Immature natural killer cell (primary cell): ENCODE measurements at regions not wholly inside any gene's neighbourhood (a gene's known extent, or its start where the extent isn't known, plus 50 kb on each side); places are given as distances from the start of the nearest gene placed in this dataset.
"Not testable (repeated sequence)": the region's sequence is repeated elsewhere in the genome, so short reads cannot be mapped to it uniquely, and the experiment has no call there.

Experiments used
- DNase-seq, 3 donors: peaks; one replicate each; pipeline ENCODE4 v3.0.0; 2022; ENCODE audit warnings: mixed read lengths in 1 of 3
- H3K27ac Mint-ChIP-seq, 6 donors: one replicate each; pipeline ENCODE4 v1.8.0; 2020; ENCODE audit warnings: mixed read lengths in 6 of 6, mild to moderate bottlenecking in 5 of 6, inconsistent platforms in 4 of 6, moderate library complexity in 3 of 6
- H3K27me3 Mint-ChIP-seq, 3 donors: one replicate each; pipeline ENCODE4 v1.8.0; 2020 to 2021; ENCODE audit warnings: low read depth in 3 of 3, mild to moderate bottlenecking in 3 of 3, mixed read lengths in 3 of 3, moderate library complexity in 3 of 3, inconsistent platforms in 1 of 3
- H3K36me3 Mint-ChIP-seq, 3 donors: one replicate each; pipeline ENCODE4 v1.8.0; 2020; ENCODE audit warnings: mixed read lengths in 3 of 3, inconsistent platforms in 2 of 3, mild to moderate bottlenecking in 2 of 3
- H3K4me1 Mint-ChIP-seq, 2 donors: one replicate each; pipeline ENCODE4 v1.8.0; 2020; ENCODE audit warnings: inconsistent platforms in 2 of 2, mild to moderate bottlenecking in 2 of 2, mixed read lengths in 2 of 2, moderate library complexity in 1 of 2
- H3K4me3 Mint-ChIP-seq, 5 donors: one replicate each; pipeline ENCODE4 v1.8.0; 2020; ENCODE audit warnings: mild to moderate bottlenecking in 5 of 5, mixed read lengths in 5 of 5, inconsistent platforms in 3 of 5, moderate library complexity in 3 of 5
- H3K9me3 Mint-ChIP-seq, 6 donors: one replicate each; pipeline ENCODE4 v1.8.0; 2020; ENCODE audit warnings: mild to moderate bottlenecking in 6 of 6, mixed read lengths in 6 of 6, inconsistent platforms in 4 of 6, moderate library complexity in 3 of 6

- Mint-ChIP-seq H3K36me3 (no peaks in the 10 kb centered on the region), H3K9me3 (peaks cover 0 to 17% (median 0%) of the 10 kb centered on the region in 6 donors), H3K27ac (no peak overlapping the region), H3K4me1 (no peaks in the 10 kb centered on the region), H3K4me3 (no peak overlapping the region), H3K27me3 (peaks cover 0 to 3% (median 2%) of the 10 kb centered on the region in 3 donors)
- DNase-seq = no peak
Measured at GRCh38 chr3:176632925-176633324, 564.4 kb downstream of the TBL1XR1 start.

- Mint-ChIP-seq H3K27me3 (peaks cover 0 to 4% (median 3%) of the 10 kb centered on the region in 3 donors), H3K9me3 (peaks cover 0 to 19% (median 2%) of the 10 kb centered on the region in 6 donors), H3K27ac (no peak overlapping the region), H3K36me3 (no peaks in the 10 kb centered on the region), H3K4me1 (no peaks in the 10 kb centered on the region), H3K4me3 (no peak overlapping the region)
- no peak for DNase-seq
Measured at GRCh38 chr3:176631165-176631564, 566.1 kb downstream of the TBL1XR1 start.

DNA sequence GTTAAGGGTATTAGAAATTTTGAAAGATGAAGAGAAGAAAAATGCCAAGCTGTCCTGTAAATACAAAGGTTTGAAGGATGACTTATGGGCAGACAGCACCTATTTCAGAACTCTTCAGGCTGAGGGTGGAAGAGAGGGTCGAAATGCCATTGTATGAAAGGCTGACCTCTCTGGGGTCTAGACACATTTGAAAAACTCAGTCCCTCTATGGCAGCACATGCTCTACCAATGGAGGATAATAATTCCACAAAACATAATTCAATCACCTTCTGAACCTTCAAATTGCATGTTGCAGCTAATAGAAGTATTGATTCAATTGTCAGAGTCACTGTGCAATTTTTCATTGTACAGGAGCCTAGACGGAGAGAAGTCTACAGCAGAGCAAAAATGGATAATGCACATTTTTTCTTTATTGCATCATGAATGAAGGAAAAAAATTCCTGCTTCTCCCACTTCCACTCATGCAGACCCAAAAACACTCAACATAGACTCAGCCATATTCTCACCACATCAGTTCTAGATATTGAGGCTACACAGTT lies 569.1 kb downstream of the TBL1XR1 start:
- Mint-ChIP-seq H3K36me3 (no peaks in the 10 kb centered on the region), H3K4me3 (no peak overlapping the region), H3K9me3 (peaks cover 0 to 14% (median 5%) of the 10 kb centered on the region in 6 donors), H3K4me1 (no peaks in the 10 kb centered on the region), H3K27ac (no peak overlapping the region), H3K27me3 (peaks cover 2 to 3% (median 2%) of the 10 kb centered on the region in 3 donors)
- DNase-seq = no peak

- no peak overlapping the region for H3K4me3 Mint-ChIP-seq
- DNase-seq = no peak
- H3K27me3 Mint-ChIP-seq = peaks cover 0 to 2% (median 2%) of the 10 kb centered on the region in 3 donors
- no peaks in the 10 kb centered on the region for H3K36me3 Mint-ChIP-seq
- peaks cover 0 to 10% (median 7%) of the 10 kb centered on the region in 6 donors for H3K9me3 Mint-ChIP-seq
- H3K27ac Mint-ChIP-seq = no peak overlapping the region
- H3K4me1 Mint-ChIP-seq = no peaks in the 10 kb centered on the region
Measured at GRCh38 chr3:176623468-176624150, 573.7 kb downstream of the TBL1XR1 start.

- Mint-ChIP-seq H3K4me3 (no peak overlapping the region), H3K36me3 (no peaks in the 10 kb centered on the region), H3K9me3 (peaks cover 0 to 8% (median 3%) of the 10 kb centered on the region in 6 donors), H3K4me1 (no peaks in the 10 kb centered on the region), H3K27ac (no peak overlapping the region), H3K27me3 (peaks cover 0 to 2% (median 0%) of the 10 kb centered on the region in 3 donors)
- DNase-seq = no peak
Measured at GRCh38 chr3:176619833-176620232, 577.4 kb downstream of the TBL1XR1 start.

- no peak overlapping the region for H3K4me3 Mint-ChIP-seq
- no peaks in the 10 kb centered on the region for H3K4me1 Mint-ChIP-seq
- no peak for DNase-seq
- H3K9me3 Mint-ChIP-seq = peaks cover 0 to 8% (median 3%) of the 10 kb centered on the region in 6 donors
- H3K27me3 Mint-ChIP-seq = no peaks in the 10 kb centered on the region
- H3K36me3 Mint-ChIP-seq = no peaks in the 10 kb centered on the region
- H3K27ac Mint-ChIP-seq = no peak overlapping the region
Measured at GRCh38 chr3:176615826-176616225, 581.5 kb downstream of the TBL1XR1 start.

GRCh38 chr3:176611703-176612102 lies 585.6 kb downstream of the TBL1XR1 start:
- H3K4me3 Mint-ChIP-seq = no peak overlapping the region
- no peak overlapping the region for H3K27ac Mint-ChIP-seq

GRCh38 chr3:176609361-176609760 lies 587.9 kb downstream of the TBL1XR1 start:
- Mint-ChIP-seq H3K9me3 (peaks cover 3 to 24% (median 17%) of the 10 kb centered on the region in 6 donors), H3K27ac (no peak overlapping the region), H3K4me1 (no peaks in the 10 kb centered on the region), H3K36me3 (no peaks in the 10 kb centered on the region), H3K27me3 (peaks cover 0 to 2% (median 0%) of the 10 kb centered on the region in 3 donors), H3K4me3 (no peak overlapping the region)
- no peak for DNase-seq

More at GRCh38 chr3:176611703-176612102, 585.6 kb downstream of the TBL1XR1 start:
- no peak for DNase-seq
- peaks cover 3 to 17% (median 14%) of the 10 kb centered on the region in 6 donors for H3K9me3 Mint-ChIP-seq
- no peaks in the 10 kb centered on the region for H3K4me1 Mint-ChIP-seq
- no peaks in the 10 kb centered on the region for H3K36me3 Mint-ChIP-seq
- H3K27me3 Mint-ChIP-seq = peaks cover 0 to 2% (median 0%) of the 10 kb centered on the region in 3 donors

- H3K4me3 Mint-ChIP-seq, H3K27me3 Mint-ChIP-seq, H3K36me3 Mint-ChIP-seq, H3K27ac Mint-ChIP-seq, H3K4me1 Mint-ChIP-seq, DNase-seq: not testable (repeated sequence)
- peaks cover 9 to 36% (median 15%) of the 10 kb centered on the region in 6 donors for H3K9me3 Mint-ChIP-seq
Measured at GRCh38 chr3:176605553-176605952, 591.7 kb downstream of the TBL1XR1 start.

GRCh38 chr3:176595307-176595706 lies 602.0 kb downstream of the TBL1XR1 start:
- Mint-ChIP-seq H3K9me3 (peaks cover 0 to 26% (median 3%) of the 10 kb centered on the region in 6 donors), H3K36me3 (no peaks in the 10 kb centered on the region), H3K4me3 (no peak overlapping the region), H3K27ac (no peak overlapping the region), H3K4me1 (no peaks in the 10 kb centered on the region), H3K27me3 (peaks cover 0 to 6% (median 0%) of the 10 kb centered on the region in 3 donors)
- no peak for DNase-seq

- no peak overlapping the region for H3K27ac Mint-ChIP-seq
- H3K4me3 Mint-ChIP-seq = no peak overlapping the region
- H3K4me1 Mint-ChIP-seq = no peaks in the 10 kb centered on the region
- no peak for DNase-seq
- H3K9me3 Mint-ChIP-seq = peaks cover 0 to 19% (median 2%) of the 10 kb centered on the region in 6 donors
- no peaks in the 10 kb centered on the region for H3K27me3 Mint-ChIP-seq
- no peaks in the 10 kb centered on the region for H3K36me3 Mint-ChIP-seq
Measured at GRCh38 chr3:176590722-176591121, 606.6 kb downstream of the TBL1XR1 start.

DNA sequence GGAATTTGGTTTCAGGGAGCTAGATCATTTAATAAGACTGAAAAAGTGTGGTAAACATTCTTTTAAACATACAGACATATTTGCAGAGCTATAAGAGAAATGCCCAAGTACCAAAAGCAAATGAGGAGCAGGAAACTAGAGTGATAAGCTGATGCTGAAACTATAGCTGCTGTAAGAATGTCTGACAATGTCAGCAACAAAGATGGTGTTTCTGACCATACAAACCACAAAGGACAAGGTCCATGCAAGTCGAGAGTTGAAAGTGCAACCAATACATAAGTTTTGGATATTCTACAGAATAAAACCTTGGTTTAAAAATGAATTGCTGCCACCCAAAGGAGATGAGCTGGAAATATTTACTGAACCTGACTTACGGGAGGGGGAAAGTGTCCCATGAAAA lies 610.2 kb downstream of the TBL1XR1 start:
- no peaks in the 10 kb centered on the region for H3K36me3 Mint-ChIP-seq
- no peak overlapping the region for H3K4me3 Mint-ChIP-seq
- peaks cover 0 to 19% (median 3%) of the 10 kb centered on the region in 6 donors for H3K9me3 Mint-ChIP-seq
- no peaks in the 10 kb centered on the region for H3K4me1 Mint-ChIP-seq
- H3K27me3 Mint-ChIP-seq = no peaks in the 10 kb centered on the region
- H3K27ac Mint-ChIP-seq = no peak overlapping the region
- DNase-seq = no peak

DNA sequence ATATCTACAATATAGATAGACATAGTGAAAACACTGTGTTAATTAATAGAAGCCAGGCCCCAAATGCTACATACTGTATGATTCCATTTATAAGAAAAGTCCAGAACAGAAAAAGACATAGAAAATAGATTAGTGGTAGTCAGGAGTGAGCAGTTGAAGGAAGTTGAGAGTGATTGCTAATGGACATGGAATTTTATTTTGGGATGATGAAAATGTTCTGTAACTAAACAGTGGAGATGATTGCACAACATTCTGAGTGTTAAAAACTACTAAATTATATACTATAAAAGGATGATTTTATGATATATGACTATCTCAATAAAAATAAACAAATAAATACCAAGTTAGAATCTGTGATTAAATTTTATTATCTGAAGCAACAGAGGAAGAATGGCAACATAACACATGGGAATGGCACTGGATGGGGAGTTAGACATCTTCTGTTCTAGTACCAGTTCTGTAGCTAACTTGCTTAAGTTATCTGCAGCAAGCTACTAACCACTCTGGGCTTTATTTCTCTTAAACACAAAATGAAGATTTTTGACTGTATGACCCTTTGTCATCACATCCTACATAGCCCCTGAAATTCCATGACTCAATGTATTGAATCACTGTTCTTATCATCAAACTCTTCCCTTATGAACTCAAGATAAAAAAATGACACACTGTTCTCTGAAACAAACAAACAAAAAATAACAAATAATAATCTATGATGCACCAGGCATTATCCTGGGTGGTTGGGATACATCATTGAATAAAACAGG lies 612.7 kb downstream of the TBL1XR1 start:
- Mint-ChIP-seq H3K27me3 (no peaks in the 10 kb centered on the region), H3K9me3 (peaks cover 0 to 19% (median 9%) of the 10 kb centered on the region in 6 donors), H3K4me1 (no peaks in the 10 kb centered on the region), H3K27ac (no peak overlapping the region), H3K36me3 (no peaks in the 10 kb centered on the region), H3K4me3 (no peak overlapping the region)
- no peak for DNase-seq

GRCh38 chr3:176583956-176584355 lies 613.3 kb downstream of the TBL1XR1 start:
- no peak for DNase-seq
- no peak overlapping the region for H3K27ac Mint-ChIP-seq
- peaks cover 0 to 19% (median 9%) of the 10 kb centered on the region in 6 donors for H3K9me3 Mint-ChIP-seq
- H3K27me3 Mint-ChIP-seq = no peaks in the 10 kb centered on the region
- no peaks in the 10 kb centered on the region for H3K36me3 Mint-ChIP-seq
- no peaks in the 10 kb centered on the region for H3K4me1 Mint-ChIP-seq
- no peak overlapping the region for H3K4me3 Mint-ChIP-seq
